Endodermal cell (in vitro differentiated cells): ENCODE measurements at regions not wholly inside any gene's neighbourhood (a gene's known extent, or its start where the extent isn't known, plus 50 kb on each side); places are given as distances from the start of the nearest gene placed in this dataset.

Experiments used
- DNase-seq: peaks from one replicate; pipeline ENCODE4 v3.0.0-alpha.2; 2017
- H3K27ac ChIP-seq: 2 replicates; pipeline ENCODE4 v1.5.1; 2013; ENCODE audit warnings: mild to moderate bottlenecking, low read depth, low read length, moderate library complexity
- H3K27me3 ChIP-seq: 2 replicates; pipeline ENCODE4 v1.6.1; 2013; ENCODE audit warnings: mild to moderate bottlenecking, low read length, moderate library complexity; ENCODE audit not compliant: insufficient read depth, control insufficient read depth, poor library complexity, severe bottlenecking
- H3K36me3 ChIP-seq: 2 replicates; pipeline ENCODE4 v1.7.0; 2013; ENCODE audit warnings: mild to moderate bottlenecking, low read length, moderate library complexity; ENCODE audit not compliant: control insufficient read depth, insufficient read depth
- H3K4me1 ChIP-seq: one replicate; pipeline ENCODE4 v1.7.0; 2013; ENCODE audit warnings: low read length; ENCODE audit not compliant: control insufficient read depth, insufficient read depth
- H3K4me3 ChIP-seq: 2 replicates; pipeline ENCODE4 v1.5.1; 2013; ENCODE audit warnings: mild to moderate bottlenecking, low read length, moderate library complexity
- H3K9ac ChIP-seq: 2 replicates; pipeline ENCODE4 v1.6.1; 2013; ENCODE audit warnings: mild to moderate bottlenecking, low read length, moderate library complexity; ENCODE audit not compliant: poor library complexity, severe bottlenecking; ENCODE audit errors: extremely low read depth
- H3K9me3 ChIP-seq: 2 replicates; pipeline ENCODE4 v1.6.1; 2013; ENCODE audit warnings: mild to moderate bottlenecking, low read length, moderate library complexity; ENCODE audit not compliant: control insufficient read depth
- H3K27ac Mint-ChIP-seq: 2 replicates; pipeline ENCODE4 v1.8.0; 2020; ENCODE audit warnings: mixed read lengths
- H3K27me3 Mint-ChIP-seq: 2 replicates; pipeline ENCODE4 v1.8.0; 2021; ENCODE audit warnings: mild to moderate bottlenecking, mixed read lengths; ENCODE audit not compliant: insufficient read depth
- H3K36me3 Mint-ChIP-seq: 2 replicates; pipeline ENCODE4 v1.8.0; 2020; ENCODE audit warnings: low read depth, mixed read lengths
- H3K4me1 Mint-ChIP-seq: 2 replicates; pipeline ENCODE4 v1.8.0; 2020; ENCODE audit warnings: mixed read lengths
- H3K4me3 Mint-ChIP-seq: 2 replicates; pipeline ENCODE4 v1.8.0; 2020; ENCODE audit warnings: mild to moderate bottlenecking, moderate library complexity, mixed read lengths
- H3K9me3 Mint-ChIP-seq: 2 replicates; pipeline ENCODE4 v1.8.0; 2020; ENCODE audit warnings: mild to moderate bottlenecking, mixed read lengths
- WGBS, 2 experiments: methylation state at CpG; one replicate each; pipeline versions ENCODE4 v1.1.5 to v1.1.7; 2013; ENCODE audit warnings: missing lambda C conversion rate in 2 of 2, mixed read lengths in 1 of 2; ENCODE audit not compliant: insufficient coverage in 1 of 2, insufficient read length in 1 of 2; 5-methylcytosine and 5-hydroxymethylcytosine counted together
- TF ChIP-seq, protein P1 (sequence below): fragments of 200-600 bp; sonication (generic); conservative IDR thresholded peaks from 2 replicates; pipeline ENCODE4 v1.5.0; 2021; ENCODE audit warnings: antibody characterized with exemption, mild to moderate bottlenecking

DNA sequence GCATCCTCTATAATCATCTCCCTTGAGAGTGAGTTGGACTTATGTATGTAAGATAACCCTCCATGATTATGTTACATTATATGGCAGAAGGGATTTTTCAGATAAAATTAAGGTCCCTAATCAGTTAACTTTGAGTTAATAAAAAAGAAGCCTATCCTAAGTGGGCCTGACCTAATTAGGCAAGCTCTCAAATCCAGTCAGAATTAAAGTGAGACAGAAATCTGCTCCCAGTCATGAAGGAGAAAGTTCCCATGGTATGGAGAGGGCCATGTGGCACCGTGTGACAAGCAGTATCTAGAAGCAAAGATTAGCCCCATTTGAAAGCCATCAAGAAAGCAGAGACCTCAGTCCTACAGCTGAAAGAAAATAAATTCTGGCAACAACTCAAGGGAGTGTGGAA, 202.4 kb downstream of the PRELID2 start:
- no peaks in the 10 kb centered on the region for H3K4me1 Mint-ChIP-seq
- no peaks in the 10 kb centered on the region for H3K27me3 Mint-ChIP-seq

DNA sequence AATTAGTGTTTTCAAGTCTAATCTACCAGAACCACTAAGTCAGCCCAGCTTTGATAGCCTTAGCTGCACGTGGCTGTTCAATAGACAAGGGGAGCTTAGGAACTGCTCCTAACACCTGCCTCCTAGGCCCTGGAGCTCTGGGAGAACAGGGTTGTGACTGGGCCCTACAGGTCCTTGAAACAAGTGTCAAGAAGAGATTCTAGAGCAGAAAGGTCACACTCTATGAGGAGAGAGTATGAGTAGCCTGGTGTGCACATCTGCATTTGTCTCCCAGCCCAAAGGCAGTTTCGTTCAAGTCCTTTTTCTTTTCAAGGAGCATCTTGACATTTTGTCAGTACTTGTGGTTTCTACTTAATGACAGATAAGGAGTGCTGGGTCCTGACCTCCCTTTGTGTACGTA, 206.1 kb downstream of the PRELID2 start:
- H3K9me3 Mint-ChIP-seq = peaks cover 2% of the 10 kb centered on the region
- no peaks in the 10 kb centered on the region for H3K36me3 ChIP-seq
- H3K27me3 ChIP-seq = no peaks in the 10 kb centered on the region
- TF ChIP-seq, protein P1, sequence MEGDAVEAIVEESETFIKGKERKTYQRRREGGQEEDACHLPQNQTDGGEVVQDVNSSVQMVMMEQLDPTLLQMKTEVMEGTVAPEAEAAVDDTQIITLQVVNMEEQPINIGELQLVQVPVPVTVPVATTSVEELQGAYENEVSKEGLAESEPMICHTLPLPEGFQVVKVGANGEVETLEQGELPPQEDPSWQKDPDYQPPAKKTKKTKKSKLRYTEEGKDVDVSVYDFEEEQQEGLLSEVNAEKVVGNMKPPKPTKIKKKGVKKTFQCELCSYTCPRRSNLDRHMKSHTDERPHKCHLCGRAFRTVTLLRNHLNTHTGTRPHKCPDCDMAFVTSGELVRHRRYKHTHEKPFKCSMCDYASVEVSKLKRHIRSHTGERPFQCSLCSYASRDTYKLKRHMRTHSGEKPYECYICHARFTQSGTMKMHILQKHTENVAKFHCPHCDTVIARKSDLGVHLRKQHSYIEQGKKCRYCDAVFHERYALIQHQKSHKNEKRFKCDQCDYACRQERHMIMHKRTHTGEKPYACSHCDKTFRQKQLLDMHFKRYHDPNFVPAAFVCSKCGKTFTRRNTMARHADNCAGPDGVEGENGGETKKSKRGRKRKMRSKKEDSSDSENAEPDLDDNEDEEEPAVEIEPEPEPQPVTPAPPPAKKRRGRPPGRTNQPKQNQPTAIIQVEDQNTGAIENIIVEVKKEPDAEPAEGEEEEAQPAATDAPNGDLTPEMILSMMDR = no peak
- H3K27ac Mint-ChIP-seq = no peak overlapping the region
- H3K4me1 Mint-ChIP-seq = no peaks in the 10 kb centered on the region
- H3K36me3 Mint-ChIP-seq = no peaks in the 10 kb centered on the region
- 91 to 94% methylated on average over 2 to 3 of the region's 3 CpGs for WGBS, 2 experiments
- no peak overlapping the region for H3K27ac ChIP-seq
- no peaks in the 10 kb centered on the region for H3K4me1 ChIP-seq
- H3K9me3 ChIP-seq = peaks cover 4% of the 10 kb centered on the region
- no peak overlapping the region for H3K4me3 ChIP-seq
- H3K4me3 Mint-ChIP-seq = no peak overlapping the region
- no peak for DNase-seq
- H3K9ac ChIP-seq = no peak overlapping the region
- no peaks in the 10 kb centered on the region for H3K27me3 Mint-ChIP-seq

More for the DNA sequence above, 202.4 kb downstream of the PRELID2 start:
- Histone ChIP-seq H3K4me1 (no peaks in the 10 kb centered on the region), H3K9me3 (no peaks in the 10 kb centered on the region), H3K36me3 (no peaks in the 10 kb centered on the region), H3K27ac (no peak overlapping the region), H3K4me3 (no peak overlapping the region), H3K27me3 (no peaks in the 10 kb centered on the region), H3K9ac (no peak overlapping the region)
- Mint-ChIP-seq H3K9me3 (no peaks in the 10 kb centered on the region), H3K27ac (no peak overlapping the region), H3K36me3 (no peaks in the 10 kb centered on the region), H3K4me3 (no peak overlapping the region)
- 81 to 100% methylated on average over 1 of the region's 1 CpG for WGBS, 2 experiments
- TF ChIP-seq, protein P1 = no peak
- DNase-seq = no peak

DNA sequence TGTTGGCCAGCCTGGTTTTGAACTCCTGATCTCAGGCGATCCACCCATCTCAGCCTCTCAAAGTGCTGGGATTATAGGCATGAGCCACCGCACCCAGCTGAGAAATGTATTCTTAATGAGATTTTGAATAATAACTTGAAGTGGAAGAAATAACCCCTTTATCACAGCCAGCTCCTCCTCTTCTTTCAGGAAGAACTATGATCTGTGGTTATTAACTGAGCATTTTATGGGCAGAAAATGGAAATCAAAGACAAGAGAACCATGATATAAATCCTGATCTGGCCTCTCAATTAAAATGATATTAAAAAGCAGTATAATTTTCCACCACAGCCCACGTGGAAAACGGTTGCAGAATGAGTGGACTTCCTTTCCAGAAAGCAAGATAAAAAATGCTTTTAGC, 206.6 kb downstream of the PRELID2 start:
- peaks cover 9% of the 10 kb centered on the region for H3K9me3 ChIP-seq
- no peaks in the 10 kb centered on the region for H3K4me1 ChIP-seq
- peaks cover 3% of the 10 kb centered on the region for H3K36me3 Mint-ChIP-seq
- no peaks in the 10 kb centered on the region for H3K36me3 ChIP-seq
- peaks cover 8% of the 10 kb centered on the region for H3K9me3 Mint-ChIP-seq
- no peaks in the 10 kb centered on the region for H3K27me3 ChIP-seq
- no peak overlapping the region for H3K4me3 ChIP-seq
- WGBS, 2 experiments = 90 to 96% methylated on average over 3 to 4 of the region's 4 CpGs
- TF ChIP-seq, protein P1 = no peak
- no peak for DNase-seq
- H3K4me1 Mint-ChIP-seq = no peaks in the 10 kb centered on the region
- no peak overlapping the region for H3K9ac ChIP-seq
- H3K4me3 Mint-ChIP-seq = no peak overlapping the region
- H3K27ac Mint-ChIP-seq = no peak overlapping the region
- H3K27me3 Mint-ChIP-seq = no peaks in the 10 kb centered on the region
- no peak overlapping the region for H3K27ac ChIP-seq
